Heart right ventricle (tissue), 16 donors: ENCODE measurements at regions not wholly inside any gene's neighbourhood (a gene's known extent, or its start where the extent isn't known, plus 50 kb on each side); places are given as distances from the start of the nearest gene placed in this dataset.

Source experiments
- ATAC-seq, 8 donors: fragments of 200-7000 bp; cut with Tn5 transposase; one replicate each; pipeline ENCODE4 v1.9.1; 2020; ENCODE audit warnings: mild to moderate bottlenecking in 8 of 8, moderate library complexity in 8 of 8, moderate number of reproducible peaks in 1 of 8
- DNase-seq, 2 donors: peaks; one replicate each; pipeline ENCODE4 v3.0.0-alpha.2; 2020
- H3K27ac ChIP-seq, 10 donors: fragments of 200-600 bp; sonication (generic) in 2 of 10; one replicate each; pipeline versions ENCODE4 v1.5.0 to v1.8.0; 2020 to 2022; ENCODE audit warnings: mild to moderate bottlenecking in 3 of 10
- H3K27me3 ChIP-seq, 7 donors: fragments of 200-600 bp; one replicate each; pipeline ENCODE4 v1.8.0; 2021 to 2022; ENCODE audit warnings: mild to moderate bottlenecking in 2 of 7
- H3K36me3 ChIP-seq, 9 donors: fragments of 200-600 bp; sonication (generic) in 1 of 9; one replicate each; pipeline versions ENCODE4 v1.5.0 to v1.8.0; 2020 to 2022; ENCODE audit warnings: mild to moderate bottlenecking in 2 of 9
- H3K4me1 ChIP-seq, 9 donors: fragments of 200-600 bp; sonication (generic) in 1 of 9; one replicate each; pipeline versions ENCODE4 v1.5.0 to v1.8.0; 2020 to 2022; ENCODE audit warnings: mild to moderate bottlenecking in 4 of 9
- H3K4me3 ChIP-seq, 10 donors: fragments of 200-600 bp; sonication (generic) in 2 of 10; one replicate each; pipeline versions ENCODE4 v1.5.0 to v1.8.0; 2020 to 2022; ENCODE audit warnings: mild to moderate bottlenecking in 7 of 10, moderate library complexity in 2 of 10
- H3K9me3 ChIP-seq, 11 donors: fragments of 200-600 bp in 10 of 11; sonication (generic) in 2 of 11; one replicate each; pipeline versions ENCODE4 v1.5.0 to v1.8.0; 2013 to 2022; ENCODE audit warnings: mild to moderate bottlenecking in 2 of 11, control low read depth in 1 of 11, moderate library complexity in 1 of 11
- WGBS, 2 donors: extraction: QIAGEN DNeasy Blood & Tissue Kit; methylation state at CpG; one replicate each; pipeline ENCODE4 v1.1.7; 2013; ENCODE audit warnings: inconsistent platforms in 1 of 2; 5-methylcytosine and 5-hydroxymethylcytosine counted together
- intact Hi-C, 10 donors: fragments of 100-400 bp; cut with DNase I; formaldehyde crosslinking; loops; one replicate each; pipeline versions ENCODE4 v1.11.1 to v1.14.2; 2022
- TF ChIP-seq, protein P1 (sequence below), 9 donors: fragments of 200-600 bp; sonication (generic) in 2 of 9; IDR thresholded peaks; one replicate each; pipeline versions ENCODE4 v1.5.0 to v1.8.0; 2021 to 2022; ENCODE audit warnings: antibody characterized with exemption in 9 of 9, mild to moderate bottlenecking in 5 of 9, moderate library complexity in 1 of 9
- donor health status: Arrhythmogenic right ventricular cardiomyopathy.
- donor health status: ischemic (EF 13 %, LVEDD 7.1; RV severe dilation, severe dysfunction).
- donor health status: healthy with polysubstance abuse.
- donor health status: DM: no; HTN: yes; CAD: no.
- donor health status: DM: no; HTN: no; CAD: no.
- donor health status: ischemic (EF 25% LVEDD 6.9; RV normal size, moderate dysfunction).
- donor health status: ischemic (EF 25% LVEDD 5.7; RV mildly dilated, moderate dysfunction).
- donor health status: healthy.
- donor health status: DM: yes; HTN: yes; CAD: no.
- donor health status: Ischemic cardiomyopathy.
- donor health status: ischemic (EF 35%, LVEDD 5.7; RV mildly dilated, moderate dysfunction).
- donor health status: nonischemic (EF 11% LVEDD 7.7; RV severe dilation, severe dysfunction).
- donor health status: DM: yes; HTN: yes; CAD: no.
- donor health status: PGD.
- donor health status: ischemic (EF 29% LVEDD 5.4; RV normal size, mild dysfunction).
- donor health status: nonischemic (EF 23%, LVEDD 6.1; RV moderate dilation, normal function).

DNA sequence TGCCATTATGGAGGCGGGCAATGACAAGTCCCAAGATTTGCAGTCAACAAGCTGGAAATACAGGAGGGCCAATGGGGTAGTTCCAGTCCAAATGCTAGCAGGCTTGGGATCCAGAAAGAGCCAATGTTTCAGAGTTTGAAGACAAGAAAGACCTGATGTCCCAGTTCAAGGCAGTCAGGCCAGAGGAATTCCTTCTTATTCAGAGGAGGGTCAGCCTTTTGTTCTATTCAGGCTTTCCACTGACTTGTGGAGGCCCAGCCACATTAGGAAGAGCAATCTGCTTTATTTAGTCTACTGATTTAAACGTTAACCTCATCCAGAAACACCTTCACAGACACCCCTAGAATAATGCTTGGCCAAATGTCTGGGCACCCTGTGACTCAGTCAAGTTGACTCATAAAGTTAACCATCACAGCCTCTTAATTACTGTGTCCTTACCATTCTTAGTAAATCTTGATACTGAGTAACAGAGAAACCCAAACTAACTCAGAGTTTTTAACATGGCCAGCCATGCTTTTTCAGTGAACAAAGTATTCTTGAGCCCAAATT, 50.9 kb upstream of the NPHP3 start:
- H3K4me1 ChIP-seq, result no peaks in the 10 kb centered on the region
- DNase-seq (no peak), ATAC-seq (no peak)
- no peak overlapping the region for H3K4me3 ChIP-seq
- no peaks in the 10 kb centered on the region for H3K9me3 ChIP-seq
- no peaks in the 10 kb centered on the region for H3K27me3 ChIP-seq
- H3K27ac ChIP-seq, result peak overlapping the region in 1 of 10 donors; percentile 40
- intact Hi-C loops, result no loop called here
- TF ChIP-seq, protein P1, sequence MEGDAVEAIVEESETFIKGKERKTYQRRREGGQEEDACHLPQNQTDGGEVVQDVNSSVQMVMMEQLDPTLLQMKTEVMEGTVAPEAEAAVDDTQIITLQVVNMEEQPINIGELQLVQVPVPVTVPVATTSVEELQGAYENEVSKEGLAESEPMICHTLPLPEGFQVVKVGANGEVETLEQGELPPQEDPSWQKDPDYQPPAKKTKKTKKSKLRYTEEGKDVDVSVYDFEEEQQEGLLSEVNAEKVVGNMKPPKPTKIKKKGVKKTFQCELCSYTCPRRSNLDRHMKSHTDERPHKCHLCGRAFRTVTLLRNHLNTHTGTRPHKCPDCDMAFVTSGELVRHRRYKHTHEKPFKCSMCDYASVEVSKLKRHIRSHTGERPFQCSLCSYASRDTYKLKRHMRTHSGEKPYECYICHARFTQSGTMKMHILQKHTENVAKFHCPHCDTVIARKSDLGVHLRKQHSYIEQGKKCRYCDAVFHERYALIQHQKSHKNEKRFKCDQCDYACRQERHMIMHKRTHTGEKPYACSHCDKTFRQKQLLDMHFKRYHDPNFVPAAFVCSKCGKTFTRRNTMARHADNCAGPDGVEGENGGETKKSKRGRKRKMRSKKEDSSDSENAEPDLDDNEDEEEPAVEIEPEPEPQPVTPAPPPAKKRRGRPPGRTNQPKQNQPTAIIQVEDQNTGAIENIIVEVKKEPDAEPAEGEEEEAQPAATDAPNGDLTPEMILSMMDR (IDR thresholded peaks at IDR 0.05), result no peak
- H3K36me3 ChIP-seq, result no peaks in the 10 kb centered on the region
- 76 to 86% methylated on average over 2 of the region's 2 CpGs for WGBS, 2 donors

- DNase-seq (peak in 1 of 2 donors; percentile 12), ATAC-seq (peak in 6 of 8 donors; percentile 42 to 80 (median 56))
- TF ChIP-seq, protein P1 (IDR thresholded peaks at IDR 0.05), result no peak
- Histone ChIP-seq H3K4me3 (no peak overlapping the region), H3K27ac (peak overlapping the region in 2 of 10 donors; percentile 27 to 40), H3K4me1 (no peaks in the 10 kb centered on the region), H3K27me3 (peaks cover 0 to 3% (median 0%) of the 10 kb centered on the region in 7 donors), H3K9me3 (no peaks in the 10 kb centered on the region), H3K36me3 (no peaks in the 10 kb centered on the region)
- intact Hi-C loops, result no loop called here
Measured at GRCh38 chr3:132772252-132772651, 50.0 kb upstream of the NPHP3 start.
